GM21360 (cell line): ENCODE measurements at regions not wholly inside any gene's neighbourhood (a gene's known extent, or its start where the extent isn't known, plus 50 kb on each side); places are given as distances from the start of the nearest gene placed in this dataset.
A peak's percentile ranks its signal among the peaks of the same experiment; 100 is the strongest.

ENCODE experiments used
- ATAC-seq: cut with Tn5 transposase; IDR thresholded peaks from one replicate; pipeline ENCODE4 v1.9.1; 2021; ENCODE audit warnings: mild to moderate bottlenecking, moderate library complexity; ENCODE audit not compliant: unreplicated experiment

GRCh38 chr1:57772580-57773195 is 348.8 kb upstream of the DAB1 start:
- no peak for ATAC-seq

- ATAC-seq: no peak
These were observed 346.9 kb upstream of the DAB1 start for GRCh38 chr1:57770772-57771171.

- no peak for ATAC-seq
These were observed 346.4 kb upstream of the DAB1 start for GRCh38 chr1:57770236-57770635.

GRCh38 chr1:57761628-57762027 is 337.8 kb upstream of the DAB1 start:
- no peak for ATAC-seq

- ATAC-seq: no peak
These were observed 329.0 kb upstream of the DAB1 start for GRCh38 chr1:57752843-57753242.

- no peak for ATAC-seq
These were observed 324.9 kb upstream of the DAB1 start for GRCh38 chr1:57748719-57749118.

GRCh38 chr1:57747818-57748217 is 324.0 kb upstream of the DAB1 start:
- ATAC-seq: no peak

- ATAC-seq: peak; percentile 98
These were observed 317.7 kb upstream of the DAB1 start for GRCh38 chr1:57741521-57741920.

- ATAC-seq: no peak
These were observed 313.1 kb upstream of the DAB1 start for GRCh38 chr1:57736940-57737339.

- no peak for ATAC-seq
These were observed 305.3 kb upstream of the DAB1 start for GRCh38 chr1:57729181-57729580.

GRCh38 chr1:57727121-57727520 is 303.3 kb upstream of the DAB1 start:
- ATAC-seq: no peak

GRCh38 chr1:57725318-57725717 is 301.5 kb upstream of the DAB1 start:
- ATAC-seq: no peak

GRCh38 chr1:57724535-57724934 is 300.7 kb upstream of the DAB1 start:
- no peak for ATAC-seq

GRCh38 chr1:57722285-57722978 is 298.6 kb upstream of the DAB1 start:
- ATAC-seq: no peak

- ATAC-seq: no peak
These were observed 297.1 kb upstream of the DAB1 start for GRCh38 chr1:57721001-57721400.

- ATAC-seq: no peak
These were observed 295.4 kb upstream of the DAB1 start for GRCh38 chr1:57719274-57719673.

GRCh38 chr1:57713501-57713900 is 289.6 kb upstream of the DAB1 start:
- ATAC-seq: no peak

- no peak for ATAC-seq
These were observed 289.0 kb upstream of the DAB1 start for GRCh38 chr1:57712846-57713245.

- ATAC-seq: no peak
These were observed 287.5 kb upstream of the DAB1 start for GRCh38 chr1:57711326-57711725.

GRCh38 chr1:57707631-57708030 is 283.8 kb upstream of the DAB1 start:
- ATAC-seq: no peak

- no peak for ATAC-seq
These were observed 281.0 kb upstream of the DAB1 start for GRCh38 chr1:57704811-57705210.

- ATAC-seq: no peak
These were observed 280.4 kb upstream of the DAB1 start for GRCh38 chr1:57704231-57704630.

GRCh38 chr1:57696904-57697303 is 273.0 kb upstream of the DAB1 start:
- no peak for ATAC-seq
